GM18517 (cell line): ENCODE measurements at regions not wholly inside any gene's neighbourhood (a gene's known extent, or its start where the extent isn't known, plus 50 kb on each side); places are given as distances from the start of the nearest gene placed in this dataset.

Source experiments
- ATAC-seq: cut with Tn5 transposase; IDR thresholded peaks from one replicate; pipeline ENCODE4 v1.9.1; 2021; ENCODE audit warnings: mild to moderate bottlenecking, moderate library complexity; ENCODE audit not compliant: unreplicated experiment

GRCh38 chr20:6693178-6693807, 74.2 kb upstream of the BMP2 start:
- no peak for ATAC-seq

DNA sequence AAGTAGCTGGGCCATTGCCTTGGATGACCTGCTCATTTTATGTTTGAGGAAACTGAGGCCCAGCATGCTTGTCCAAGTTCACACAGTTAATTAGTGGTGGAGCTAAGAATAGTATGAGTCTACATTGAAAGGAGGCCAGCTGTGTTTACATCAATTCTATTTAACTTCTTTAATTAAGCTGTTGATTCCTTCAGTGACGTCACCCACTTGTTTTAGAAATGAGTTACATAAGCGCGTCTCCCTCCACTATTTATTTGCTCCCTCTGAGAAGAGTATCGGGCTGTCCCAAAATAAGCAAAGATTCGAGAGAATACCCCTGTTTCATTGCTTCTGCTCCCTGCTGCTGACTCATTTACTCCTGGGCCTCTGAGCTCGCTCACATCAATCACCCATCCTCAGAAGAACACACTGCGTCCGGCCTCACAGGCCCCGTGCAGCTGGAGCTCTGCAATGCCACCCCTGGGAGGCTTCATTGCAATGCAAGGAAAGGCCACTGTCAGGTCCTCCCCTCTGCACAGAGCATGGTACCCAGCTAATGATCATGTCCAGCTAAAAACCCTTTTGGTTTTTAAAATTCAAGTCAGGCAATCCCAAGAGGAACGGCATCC, 74.8 kb upstream of the BMP2 start:
- ATAC-seq: no peak

DNA sequence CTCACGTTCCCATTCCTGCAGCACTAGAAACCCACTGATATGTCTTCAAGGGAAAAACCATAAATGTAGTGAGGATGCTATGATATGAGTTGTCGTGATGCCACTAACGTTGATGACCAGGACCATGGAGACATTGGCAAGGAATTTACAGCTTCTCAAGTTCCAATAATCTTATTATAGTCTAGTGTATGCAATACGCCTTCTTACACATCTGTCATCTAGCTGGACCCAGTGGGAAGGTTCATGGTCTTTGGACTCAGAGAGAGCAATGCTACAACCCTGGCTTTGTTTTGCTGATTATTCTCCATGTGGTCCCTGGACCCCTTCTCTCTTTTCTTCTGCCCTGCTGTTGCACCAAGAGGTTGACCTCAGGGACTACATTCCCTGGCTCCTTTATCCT, 76.0 kb upstream of the BMP2 start:
- no peak for ATAC-seq

- ATAC-seq: no peak
Measured at GRCh38 chr20:6689339-6689973, 78.0 kb upstream of the BMP2 start.

DNA sequence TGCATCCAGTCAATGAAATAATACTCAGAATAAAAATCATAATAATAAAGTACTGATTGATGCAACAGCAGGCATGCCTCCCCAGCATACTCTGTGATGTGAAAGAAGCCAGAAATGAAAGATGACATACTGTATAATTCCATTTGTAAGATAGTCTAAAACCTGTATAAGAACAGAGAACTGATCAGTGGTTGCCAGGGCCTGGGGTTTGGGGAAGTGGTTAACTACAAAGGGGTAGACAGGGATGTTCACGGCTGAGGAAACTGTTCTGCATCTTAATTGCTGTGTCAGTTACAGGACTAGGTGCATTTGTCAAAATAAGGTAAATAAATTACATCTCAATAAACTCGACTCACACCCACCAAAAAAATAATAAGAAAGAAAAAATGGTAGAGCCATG, 81.3 kb upstream of the BMP2 start:
- ATAC-seq: no peak

DNA sequence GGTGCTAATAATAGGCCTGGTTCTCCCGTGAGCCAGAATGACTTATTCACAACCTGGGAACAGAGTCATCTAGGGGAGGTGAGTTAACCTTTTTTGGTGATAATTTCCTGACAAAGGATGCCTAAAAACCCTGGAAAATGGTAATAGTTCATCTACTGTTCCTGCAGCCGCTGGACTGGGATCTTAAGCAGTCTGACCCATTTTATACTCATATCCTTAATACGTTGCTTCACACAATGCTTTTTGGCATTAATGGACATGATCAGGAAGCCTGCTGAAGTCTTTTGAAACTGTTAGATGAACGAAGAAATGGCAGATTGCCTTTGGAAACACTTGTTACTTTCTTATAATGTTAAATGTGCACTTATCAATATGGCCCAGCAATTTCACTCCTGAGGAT, 81.9 kb upstream of the BMP2 start:
- ATAC-seq: no peak

DNA sequence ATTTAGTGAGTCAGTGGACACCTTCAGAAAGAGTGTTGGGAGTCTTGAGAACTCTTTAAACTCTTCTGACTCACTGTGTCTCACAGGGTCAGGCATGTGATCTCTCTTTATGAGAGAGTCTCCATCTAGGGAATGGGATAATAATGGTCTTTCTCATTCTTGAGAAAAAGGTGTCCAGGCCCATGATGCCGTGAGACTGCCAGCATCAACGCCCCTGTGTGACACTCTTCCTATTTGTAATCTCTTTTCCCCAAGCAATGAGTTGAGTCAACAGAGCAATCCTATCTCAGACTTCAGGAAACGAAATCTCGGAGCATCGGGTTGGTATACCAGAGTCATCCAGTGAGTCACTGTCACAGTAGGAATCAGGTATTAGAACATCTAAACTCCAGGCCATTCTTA, 82.3 kb upstream of the BMP2 start:
- ATAC-seq: no peak

DNA sequence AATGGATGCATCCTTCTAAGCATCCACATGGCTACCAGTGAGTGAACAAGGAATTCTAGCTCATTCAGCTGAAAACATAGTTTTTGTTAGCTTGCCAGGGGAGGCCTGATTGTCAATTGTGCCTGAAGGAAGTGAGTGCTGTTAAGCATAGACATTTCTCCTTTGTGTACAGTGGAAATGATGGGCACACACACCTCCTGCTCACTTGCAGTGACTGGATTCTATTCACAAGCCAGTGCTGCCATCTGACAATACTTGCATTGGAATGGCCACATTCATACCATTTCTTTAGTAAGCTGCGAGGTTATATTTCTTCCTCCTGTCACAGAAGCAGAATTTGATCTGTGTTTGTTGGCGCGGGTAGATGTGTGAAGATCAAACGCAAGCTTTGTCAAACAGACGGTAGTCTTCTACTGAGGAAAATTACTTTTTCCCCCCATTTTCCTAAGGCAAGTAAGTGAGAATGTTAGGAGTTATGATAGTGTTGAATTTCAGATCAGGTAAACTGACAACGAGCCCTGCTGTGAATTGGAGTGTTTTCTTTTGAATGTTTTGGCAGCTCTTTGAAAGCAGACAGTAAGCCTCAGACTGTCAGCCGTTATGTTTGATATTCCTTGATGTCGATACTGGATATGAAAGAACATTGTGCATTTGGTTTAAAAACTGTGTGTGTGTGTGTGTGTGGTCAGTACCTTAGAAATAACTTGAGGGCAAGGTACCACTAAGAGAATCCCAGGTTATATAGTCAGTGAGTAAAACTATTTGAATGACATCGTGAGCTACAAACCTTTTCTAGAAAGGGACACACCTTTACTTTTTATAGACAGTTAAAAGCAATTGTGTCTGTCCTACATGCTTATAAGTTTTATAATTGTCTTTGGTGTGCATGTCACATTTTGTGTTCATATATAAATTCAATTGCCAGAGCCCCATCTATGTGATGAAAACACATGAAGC, 84.2 kb upstream of the BMP2 start:
- no peak for ATAC-seq

GRCh38 chr20:6680854-6681253, 86.6 kb upstream of the BMP2 start:
- ATAC-seq: no peak

DNA sequence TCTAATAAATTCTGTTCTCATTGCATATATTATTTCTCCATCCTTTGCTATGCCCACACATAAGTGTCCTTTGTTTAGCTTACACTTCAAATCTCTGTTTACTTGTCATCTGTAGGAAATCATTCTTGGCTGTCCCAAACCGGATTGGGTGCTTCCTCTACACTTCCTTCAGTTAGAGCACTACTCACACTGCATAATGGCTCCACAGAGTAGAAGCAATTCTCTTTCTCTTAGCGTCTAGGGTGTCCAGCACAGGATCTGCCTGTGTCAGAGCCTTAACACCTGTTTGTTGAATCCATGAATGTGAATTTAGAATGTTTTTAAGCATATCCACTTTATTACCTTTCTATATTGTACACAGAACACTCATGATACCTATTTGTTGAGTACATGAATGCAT, 87.0 kb upstream of the BMP2 start:
- no peak for ATAC-seq

DNA sequence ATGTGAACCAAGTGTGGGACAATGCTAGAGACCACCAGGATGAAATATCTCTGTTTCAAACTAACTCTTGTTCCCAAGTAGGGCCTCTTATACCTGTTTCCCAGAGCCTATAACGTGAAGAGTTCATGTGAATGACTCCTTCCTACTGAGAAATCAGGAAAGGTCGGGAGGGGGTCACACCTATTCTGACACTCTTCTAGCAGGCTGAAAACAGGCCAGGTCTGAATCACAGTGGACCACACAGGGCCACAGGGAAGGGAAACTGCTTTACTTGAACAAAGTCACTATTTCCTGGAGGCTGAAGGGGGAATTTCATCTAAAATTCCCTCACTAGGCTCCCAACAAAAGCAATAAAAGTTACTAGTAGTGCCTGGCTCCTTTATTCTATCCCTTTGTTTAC, 88.4 kb upstream of the BMP2 start:
- ATAC-seq: no peak

DNA sequence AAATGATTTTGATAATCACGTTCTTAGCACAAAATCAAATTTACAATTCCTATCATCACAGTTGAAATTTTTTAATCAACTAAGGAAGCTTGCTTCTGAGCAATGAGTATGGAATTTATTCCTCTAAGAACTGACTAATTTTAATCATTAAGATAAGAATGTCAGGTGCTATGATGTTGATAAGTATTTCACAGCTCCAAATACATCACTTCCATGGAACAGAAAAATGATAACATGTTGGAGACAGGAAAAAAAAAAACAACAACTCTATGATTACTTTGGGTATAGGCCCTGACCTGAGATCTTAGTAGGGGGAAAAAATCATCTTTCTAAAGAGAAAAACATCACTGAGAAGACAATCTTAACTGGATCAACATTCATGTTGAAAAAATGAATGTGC, 89.4 kb upstream of the BMP2 start:
- no peak for ATAC-seq

DNA sequence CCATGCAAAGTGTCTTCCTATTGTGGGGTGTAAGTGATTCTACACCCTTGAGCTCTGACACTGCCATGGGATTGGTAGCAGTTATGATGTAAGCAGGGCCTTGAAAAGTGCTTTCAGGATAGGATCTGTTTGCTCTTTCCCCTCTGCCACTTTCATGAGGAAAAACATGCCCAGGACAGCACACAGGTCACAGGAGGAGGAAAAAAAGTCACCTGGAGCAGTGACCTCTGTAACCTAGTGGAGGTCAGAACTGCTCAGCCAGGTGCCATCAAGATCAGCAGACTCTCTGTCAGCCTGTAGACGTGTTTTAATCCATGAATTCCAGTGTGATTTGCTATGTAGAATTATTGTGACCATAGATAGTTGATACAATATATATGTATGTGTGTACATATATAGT, 92.7 kb upstream of the BMP2 start:
- ATAC-seq: no peak

DNA sequence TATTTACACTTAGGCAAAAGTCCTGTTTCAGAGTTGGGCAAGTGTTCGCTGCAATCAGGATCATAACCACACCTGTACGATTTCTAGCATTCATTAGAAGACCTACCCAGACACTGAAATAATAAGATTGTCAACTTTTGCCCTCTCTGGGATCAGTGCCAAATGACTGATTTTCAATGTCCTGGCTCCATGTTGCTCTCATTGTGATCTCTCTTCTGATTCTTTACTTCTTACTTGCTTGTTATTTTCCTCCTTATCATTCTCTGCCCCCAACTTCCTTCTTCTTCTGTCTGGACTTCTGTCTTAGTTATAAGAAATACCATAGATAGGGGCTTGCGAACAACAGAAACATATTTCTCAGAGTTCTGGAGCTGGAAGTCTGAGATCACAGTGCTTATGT, 94.4 kb upstream of the BMP2 start:
- no peak for ATAC-seq

GRCh38 chr20:6671829-6672228, 95.7 kb upstream of the BMP2 start:
- ATAC-seq: no peak

- no peak for ATAC-seq
Measured at GRCh38 chr20:6668546-6668945, 98.9 kb upstream of the BMP2 start.

DNA sequence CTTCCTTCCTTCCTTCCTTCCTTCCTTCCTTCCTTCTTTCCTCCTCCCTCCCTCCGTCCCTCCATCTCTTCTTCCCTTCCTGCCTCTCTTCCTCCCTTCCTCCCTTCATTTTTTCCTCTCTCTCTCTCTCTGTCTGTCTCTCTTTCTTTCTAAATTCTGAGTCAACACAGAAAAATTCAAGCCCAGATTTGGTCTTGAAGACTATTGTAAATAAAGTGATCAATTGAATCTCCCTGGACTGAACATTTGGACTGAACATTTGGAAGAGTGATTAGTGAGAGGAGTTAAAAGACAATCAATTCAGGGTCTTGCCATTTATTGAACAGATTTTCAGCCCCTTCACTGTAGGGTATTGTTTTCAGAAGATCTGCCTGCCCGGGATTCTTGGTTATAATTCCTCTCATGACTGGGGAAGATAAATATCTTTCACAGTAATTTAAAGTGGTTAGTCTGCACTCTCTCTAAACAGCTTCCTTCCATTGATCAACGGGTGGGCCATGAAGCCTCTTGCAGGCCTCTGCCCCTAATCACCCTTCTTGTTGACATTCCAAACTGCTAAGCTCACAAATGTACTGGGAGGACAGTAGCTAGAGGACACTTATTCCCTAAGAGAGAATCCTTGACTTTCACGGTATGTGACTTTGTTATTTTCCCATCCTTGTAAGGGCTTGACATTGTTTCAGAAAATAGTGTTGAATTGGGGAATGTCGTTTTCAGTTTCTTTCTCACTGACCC, 101.7 kb upstream of the BMP2 start:
- ATAC-seq: no peak

- no peak for ATAC-seq
Measured at GRCh38 chr20:6665161-6665560, 102.3 kb upstream of the BMP2 start.

DNA sequence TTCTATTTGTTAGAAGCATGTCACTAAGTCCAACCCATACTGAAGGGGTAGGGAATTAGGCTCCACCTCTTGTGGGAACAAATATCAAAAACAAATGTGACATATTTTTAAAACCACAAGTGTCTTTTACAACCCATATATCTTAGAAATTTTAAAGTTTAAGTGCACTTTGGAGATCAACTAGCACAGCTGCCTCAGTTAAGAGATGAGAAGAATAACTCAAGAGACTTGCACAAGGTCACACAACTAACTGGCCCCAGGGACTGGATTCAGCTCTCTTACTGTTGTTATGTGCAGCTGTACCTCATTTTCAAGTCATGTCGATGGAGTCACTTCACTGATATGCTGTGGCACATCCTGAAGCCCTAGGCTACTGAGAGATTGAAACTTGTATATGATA, 102.9 kb upstream of the BMP2 start:
- no peak for ATAC-seq

DNA sequence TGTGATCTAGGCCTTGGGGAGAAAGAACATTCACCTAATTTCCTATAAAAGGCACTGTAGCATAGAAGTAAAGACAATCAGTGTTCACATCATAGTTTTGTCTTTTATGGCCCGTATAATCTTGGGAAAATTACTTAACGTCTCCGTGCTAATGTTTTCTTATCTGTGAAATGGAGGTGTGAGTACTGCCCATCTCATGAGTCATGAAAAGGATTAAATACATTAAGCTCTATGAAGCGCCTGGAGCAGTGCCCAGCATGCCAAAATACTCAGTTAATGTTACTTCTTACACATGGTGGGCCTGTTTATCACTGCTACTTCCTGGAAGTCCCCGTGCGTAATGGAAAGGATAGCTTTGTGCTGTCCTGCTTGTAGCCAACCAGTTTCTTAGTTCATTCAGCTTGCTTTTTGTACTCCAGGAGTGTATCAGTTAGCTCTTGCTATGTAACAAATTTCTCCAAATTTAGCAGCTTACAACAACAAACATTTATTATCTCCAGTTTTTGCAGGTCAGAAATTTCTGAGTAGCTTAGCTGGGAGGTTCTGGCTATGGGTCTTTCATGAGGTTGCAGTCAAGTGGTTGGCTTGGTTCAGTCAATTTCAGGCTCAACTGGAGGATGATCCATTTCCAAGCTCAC, 103.6 kb upstream of the BMP2 start:
- ATAC-seq: no peak
